ENCODE measurements at regions not wholly inside any gene's neighbourhood (a gene's known extent, or its start where the extent isn't known, plus 50 kb on each side); places are given as distances from the start of the nearest gene placed in this dataset.

DNA sequence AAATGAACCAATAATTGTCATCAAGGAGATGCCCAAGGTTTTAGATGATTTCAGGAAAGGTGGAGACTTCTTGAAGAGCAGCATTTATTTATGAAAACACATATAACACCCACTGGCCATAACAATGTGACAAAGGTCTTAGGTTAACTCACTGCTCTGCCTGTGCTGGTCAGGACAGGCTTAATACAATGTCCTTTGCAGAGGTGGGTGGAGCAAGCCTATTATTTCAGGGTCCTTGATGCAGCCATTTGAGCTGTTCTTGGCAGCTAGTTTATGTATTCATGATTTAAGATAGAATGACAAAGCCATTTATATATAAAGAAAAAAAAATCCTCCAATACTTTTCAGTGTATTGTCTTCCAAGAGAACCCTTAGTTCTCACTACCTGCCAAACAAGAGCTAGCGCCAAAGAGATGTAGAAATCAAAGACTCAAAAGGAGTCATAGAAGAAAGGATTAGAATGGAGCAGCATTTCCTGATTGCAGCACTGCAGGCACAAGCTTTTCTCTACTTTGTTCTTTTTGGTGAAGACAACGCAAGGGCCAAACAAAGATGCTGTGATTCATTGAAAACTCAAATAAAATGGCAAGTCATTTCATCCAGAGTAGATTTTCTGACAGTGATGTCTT, 124.3 kb upstream of the TSHZ2 start:
- ChIA-PET POLR2A (ENCODE audit: unreplicated experiment) (no interaction called here), CTCF (no interaction called here)
- Histone ChIP-seq H3K4me2 (ENCODE audit: low read depth, low read length) (no peak overlapping the region), H3K23ac (ENCODE audit: low read depth, low read length) (no peak overlapping the region), H2BK20ac (ENCODE audit: low read depth, low read length) (no peak overlapping the region), H3K36me3 (ENCODE audit: control insufficient read depth, insufficient read depth, low read length) (no peaks in the 10 kb centered on the region), H3K27ac (ENCODE audit: insufficient read depth, low read length) (no peak overlapping the region), H3K14ac (replicated peaks; ENCODE audit: low read depth, low read length) (no peak overlapping the region), H2AK5ac (ENCODE audit: low read depth, low read length) (no peak overlapping the region), H4K8ac (ENCODE audit: low read depth in 2 of 2, low read length in 2 of 2) (no peak overlapping the region), H2AFZ (replicated peaks; ENCODE audit: low read length, poor library complexity) (no peak overlapping the region), H3K18ac (ENCODE audit: low read depth, low read length) (no peak overlapping the region), H3K79me1 (ENCODE audit: low read depth in 1 of 2, low read length in 2 of 2) (no peaks in the 10 kb centered on the region), H4K91ac (ENCODE audit: insufficient read depth, low read depth, low read length) (no peak overlapping the region), H3K9ac (ENCODE audit: low read depth, low read length) (no peak overlapping the region), H3K4ac (ENCODE audit: low read depth, low read length) (no peak overlapping the region), H3K27me3 (ENCODE audit: control insufficient read depth, insufficient read depth, low read length) (no peaks in the 10 kb centered on the region), H3K56ac (ENCODE audit: extremely low read depth, insufficient read depth, low read length) (no peak overlapping the region), H3K9me3 (ENCODE audit: control insufficient read depth, insufficient read depth, low read length) (peaks cover 2% of the 10 kb centered on the region), H4K20me1 (ENCODE audit: insufficient read depth, low read length) (no peaks in the 10 kb centered on the region), H2BK15ac (ENCODE audit: low read depth, low read length) (no peak overlapping the region), H3K4me3 (ENCODE audit: insufficient read depth, low read depth, low read length) (no peak overlapping the region), H4K5ac (ENCODE audit: low read depth, low read length) (no peak overlapping the region), H3K9me1 (ENCODE audit: insufficient read depth, low read length) (no peaks in the 10 kb centered on the region), H3K4me1 (ENCODE audit: control insufficient read depth, insufficient read depth, low read length) (no peaks in the 10 kb centered on the region), H2AK9ac (replicated peaks; ENCODE audit: low read depth, low read length, poor library complexity) (no peak overlapping the region), H2BK5ac (ENCODE audit: low read depth, low read length, poor library complexity, severe bottlenecking) (no peak overlapping the region), H2BK120ac (ENCODE audit: low read depth, low read length) (no peak overlapping the region)
- ATAC-seq (ENCODE audit: low read depth) = no peak
- no peak for DNase-seq
- no TSS peak for BruUV-seq (replicated peaks)
- no CpG with 5 or more reads among the region's 2 CpGs for WGBS, 2 experiments (ENCODE audit: extremely low coverage in 2 of 2, insufficient read length in 1 of 2)
- TF ChIP-seq NFE2L2 (IDR thresholded peaks at IDR 0.05; ENCODE audit: low read depth, low read length) = no peak
- TF ChIP-seq, protein P1, sequence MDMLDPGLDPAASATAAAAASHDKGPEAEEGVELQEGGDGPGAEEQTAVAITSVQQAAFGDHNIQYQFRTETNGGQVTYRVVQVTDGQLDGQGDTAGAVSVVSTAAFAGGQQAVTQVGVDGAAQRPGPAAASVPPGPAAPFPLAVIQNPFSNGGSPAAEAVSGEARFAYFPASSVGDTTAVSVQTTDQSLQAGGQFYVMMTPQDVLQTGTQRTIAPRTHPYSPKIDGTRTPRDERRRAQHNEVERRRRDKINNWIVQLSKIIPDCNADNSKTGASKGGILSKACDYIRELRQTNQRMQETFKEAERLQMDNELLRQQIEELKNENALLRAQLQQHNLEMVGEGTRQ (IDR thresholded peaks at IDR 0.05; ENCODE audit: low read depth, low read length) = no peak
- no peak for TF ChIP-seq MAFK (IDR thresholded peaks at IDR 0.05; ENCODE audit: low read depth, low read length)
- TF ChIP-seq, protein P2, sequence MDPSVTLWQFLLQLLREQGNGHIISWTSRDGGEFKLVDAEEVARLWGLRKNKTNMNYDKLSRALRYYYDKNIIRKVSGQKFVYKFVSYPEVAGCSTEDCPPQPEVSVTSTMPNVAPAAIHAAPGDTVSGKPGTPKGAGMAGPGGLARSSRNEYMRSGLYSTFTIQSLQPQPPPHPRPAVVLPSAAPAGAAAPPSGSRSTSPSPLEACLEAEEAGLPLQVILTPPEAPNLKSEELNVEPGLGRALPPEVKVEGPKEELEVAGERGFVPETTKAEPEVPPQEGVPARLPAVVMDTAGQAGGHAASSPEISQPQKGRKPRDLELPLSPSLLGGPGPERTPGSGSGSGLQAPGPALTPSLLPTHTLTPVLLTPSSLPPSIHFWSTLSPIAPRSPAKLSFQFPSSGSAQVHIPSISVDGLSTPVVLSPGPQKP (IDR thresholded peaks at IDR 0.05; ENCODE audit: borderline replicate concordance, low read depth, low read length) = no peak
- TF ChIP-seq POLR2A (IDR thresholded peaks at IDR 0.05; ENCODE audit: low read depth, low read length) = no peak
- in situ Hi-C loops (cut with MboI; ENCODE audit: low sequenced_read_pairs) (no loop called here), intact Hi-C loops (cut with micrococcal nuclease) (no loop called here), dilution Hi-C loops (cut with HindIII; ENCODE audit: low sequenced_read_pairs, unreplicated experiment) (no loop called here)

Data from IMR-90 (cell line).